Right forelimb (tissue), 1 donor: ENCODE measurements at regions not wholly inside any gene's neighbourhood (a gene's known extent, or its start where the extent isn't known, plus 50 kb on each side); places are given as distances from the start of the nearest gene placed in this dataset.

ENCODE experiments used
- DNase-seq: peaks from one replicate; pipeline ENCODE4 v3.0.0-alpha.2; 2018

GRCh38 chr20:51092338-51092737 is 69.4 kb upstream of the KCNG1 start:
- no peak for DNase-seq

- DNase-seq: no peak
Measured at GRCh38 chr20:51091406-51092195, 68.7 kb upstream of the KCNG1 start.

GRCh38 chr20:51089840-51090239 is 66.9 kb upstream of the KCNG1 start:
- no peak for DNase-seq

- DNase-seq: no peak
Measured at GRCh38 chr20:51089272-51089781, 66.4 kb upstream of the KCNG1 start.

DNA sequence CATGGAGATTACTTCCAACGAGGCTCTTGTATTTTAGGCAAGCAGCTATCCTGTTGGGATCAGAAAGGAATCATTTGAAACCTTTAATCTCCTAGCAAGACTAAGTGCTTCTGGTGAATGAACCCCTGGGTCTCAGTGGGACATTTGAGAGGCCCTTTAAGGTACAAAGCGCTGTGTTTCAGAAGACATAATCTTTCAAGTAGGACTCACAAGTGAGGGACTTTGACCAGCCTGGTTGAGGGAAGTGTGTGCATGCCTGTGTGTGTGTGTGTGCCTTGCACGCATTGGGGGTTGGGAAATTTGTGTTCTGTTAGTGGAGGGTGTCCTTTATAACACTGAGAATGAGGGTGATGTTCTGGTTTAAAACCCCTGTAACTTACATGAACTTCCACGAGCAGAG is 64.4 kb upstream of the KCNG1 start:
- DNase-seq: no peak

DNA sequence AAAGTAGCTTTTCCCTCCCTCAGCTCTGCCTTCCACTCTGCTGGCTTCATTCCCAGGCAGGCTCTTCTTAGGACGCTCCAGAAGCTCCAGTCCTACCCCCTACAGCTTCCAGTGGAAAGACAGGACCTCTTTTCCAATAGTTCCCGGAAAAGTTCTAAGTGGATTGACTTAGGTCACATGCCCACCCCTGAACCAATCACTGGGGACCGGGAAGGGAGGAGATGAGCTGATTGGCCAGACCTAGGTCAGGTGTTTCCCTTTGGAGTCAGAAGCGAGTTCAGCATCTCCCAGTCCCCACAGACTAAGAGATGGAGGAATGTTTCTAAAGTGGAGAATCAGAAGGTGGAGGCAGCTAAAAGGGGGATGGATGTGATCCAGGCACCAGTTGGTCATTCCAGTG is 62.9 kb upstream of the KCNG1 start:
- DNase-seq: no peak

GRCh38 chr20:51084593-51085377 is 61.9 kb upstream of the KCNG1 start:
- no peak for DNase-seq

DNA sequence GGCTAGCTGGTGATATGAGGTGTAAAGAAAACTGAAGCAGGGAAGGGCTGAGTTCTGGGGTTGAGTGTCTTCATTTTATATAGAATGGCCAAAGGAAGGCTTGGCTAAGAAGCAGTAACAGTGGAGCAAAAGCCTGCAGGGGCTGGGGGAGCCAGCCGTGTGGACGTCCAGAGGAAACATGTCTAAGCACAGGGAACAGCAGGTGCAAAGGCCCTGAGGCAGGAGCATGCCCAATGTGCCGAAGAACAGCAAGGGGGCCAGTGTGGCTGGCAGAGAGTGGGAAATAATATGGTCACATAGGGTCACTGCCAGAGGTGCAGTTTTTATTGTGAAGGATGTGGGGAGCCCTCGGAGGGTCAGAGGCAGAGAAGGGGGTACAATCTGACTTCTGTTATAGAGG is 60.5 kb upstream of the KCNG1 start:
- DNase-seq: no peak

GRCh38 chr20:51082988-51083387 is 60.1 kb upstream of the KCNG1 start:
- no peak for DNase-seq

DNA sequence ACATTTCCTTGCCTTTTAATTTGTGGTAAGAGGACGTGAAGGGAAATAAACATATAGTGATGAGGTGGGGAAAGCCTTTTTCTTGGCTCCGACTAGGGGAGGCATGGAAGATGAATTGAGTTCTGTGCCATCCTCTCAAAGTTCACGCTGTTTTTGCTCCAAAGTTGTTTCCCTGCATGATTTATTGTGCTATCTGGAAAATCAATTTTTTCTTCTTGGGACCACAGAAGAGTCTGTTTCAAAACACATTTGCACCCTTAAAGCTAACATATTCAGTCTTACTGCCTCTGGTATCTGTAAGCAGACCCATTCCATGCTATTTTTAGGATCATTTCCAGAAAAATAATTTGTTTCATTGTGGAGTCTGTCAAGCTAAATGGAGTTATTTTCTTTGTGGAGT is 57.6 kb upstream of the KCNG1 start:
- DNase-seq: no peak

GRCh38 chr20:51079488-51079887 is 56.6 kb upstream of the KCNG1 start:
- DNase-seq: no peak

GRCh38 chr20:51077686-51078060 is 54.8 kb upstream of the KCNG1 start:
- DNase-seq: no peak

- no peak for DNase-seq
Measured at GRCh38 chr20:51076786-51077685, 54.1 kb upstream of the KCNG1 start.

DNA sequence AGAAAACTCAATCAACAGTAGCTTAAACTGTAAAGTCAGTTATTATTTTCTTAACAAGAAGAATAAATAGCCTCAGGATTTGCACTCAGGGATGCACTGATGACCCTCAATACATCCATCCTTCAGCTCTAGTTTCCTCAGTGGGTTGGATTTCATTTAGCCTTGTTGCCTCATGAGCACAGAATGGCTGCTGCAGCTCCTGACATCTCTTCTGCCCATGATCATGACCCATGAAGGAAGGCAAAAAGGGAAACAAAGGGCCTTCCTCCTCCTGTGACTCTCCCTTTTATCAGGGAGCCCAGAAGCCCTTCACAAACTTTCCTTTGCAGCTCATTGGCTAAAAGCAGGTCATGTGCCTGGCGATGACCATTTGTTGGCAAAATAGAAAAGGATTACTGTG is 51.2 kb upstream of the KCNG1 start:
- no peak for DNase-seq
